Activated CD4-positive, alpha-beta T cell treated with anti-CD3 and anti-CD28 coated beads, Interleukin-2, amount 50 U/mL, for 1 hour (primary cell): ENCODE measurements at regions not wholly inside any gene's neighbourhood (a gene's known extent, or its start where the extent isn't known, plus 50 kb on each side); places are given as distances from the start of the nearest gene placed in this dataset.

Experiments used
- DNase-seq: peaks from one replicate; pipeline ENCODE4 v3.0.0-alpha.2; 2020

DNA sequence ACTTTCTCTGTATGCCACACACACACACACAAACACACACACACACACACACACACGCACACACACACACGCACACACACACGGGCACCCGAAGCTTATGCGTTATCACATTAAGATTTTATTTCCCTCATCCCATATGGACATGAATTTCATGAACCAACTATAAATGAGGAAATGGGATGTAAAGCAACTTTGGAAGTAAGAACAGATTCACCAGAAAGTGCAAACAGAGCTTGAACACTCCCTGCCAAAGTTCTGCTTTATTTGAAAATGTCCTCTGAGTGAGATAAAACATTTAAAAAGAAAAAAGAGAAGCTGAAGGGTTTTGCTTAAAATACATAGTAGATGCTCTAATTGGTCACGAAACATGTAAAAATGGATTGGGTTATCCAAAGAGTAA is 90.4 kb upstream of the OTX2 start:
- DNase-seq = no peak

GRCh38 chr14:56899829-56900228 is 89.5 kb upstream of the OTX2 start:
- DNase-seq = no peak

DNA sequence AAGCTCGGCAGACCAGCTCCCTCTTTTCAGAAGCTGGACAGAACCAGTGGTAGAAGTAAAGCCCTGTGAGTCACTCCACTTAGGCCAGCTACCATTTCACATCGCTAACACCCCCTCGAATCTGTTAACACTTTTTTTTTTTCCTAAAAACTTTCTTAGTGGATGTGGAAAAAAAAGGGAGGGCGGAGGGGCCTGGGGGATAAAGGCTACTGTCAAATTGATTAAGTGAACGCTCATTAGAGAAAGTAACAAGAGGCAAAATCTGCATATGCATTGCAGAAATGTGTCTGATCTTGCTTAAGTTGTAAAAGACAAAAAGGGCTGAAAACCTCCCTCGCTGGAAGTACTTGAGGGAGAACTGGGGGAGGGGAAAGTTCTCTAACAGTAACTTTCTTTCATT is 86.6 kb upstream of the OTX2 start:
- no peak for DNase-seq

DNA sequence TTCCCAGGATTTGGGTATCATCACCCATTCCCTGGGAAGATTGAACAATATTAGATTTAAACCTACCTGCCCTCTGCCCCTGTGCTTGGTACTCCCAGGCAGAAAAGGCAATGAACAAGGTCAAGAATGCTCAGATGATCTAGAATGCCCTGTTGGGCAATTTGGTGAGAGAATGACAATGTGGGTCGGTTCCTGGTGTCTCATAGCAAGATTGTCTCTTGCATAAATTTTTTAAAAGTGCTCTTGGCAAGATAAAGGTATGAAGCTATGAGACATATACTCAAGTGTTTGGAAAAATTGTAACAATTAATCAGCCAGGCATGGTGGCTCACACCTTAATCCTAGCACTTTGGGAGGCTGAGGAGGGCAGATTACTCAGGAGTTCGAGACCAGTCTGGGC is 86.0 kb upstream of the OTX2 start:
- DNase-seq = no peak

GRCh38 chr14:56895154-56895553 is 84.9 kb upstream of the OTX2 start:
- DNase-seq = no peak

DNA sequence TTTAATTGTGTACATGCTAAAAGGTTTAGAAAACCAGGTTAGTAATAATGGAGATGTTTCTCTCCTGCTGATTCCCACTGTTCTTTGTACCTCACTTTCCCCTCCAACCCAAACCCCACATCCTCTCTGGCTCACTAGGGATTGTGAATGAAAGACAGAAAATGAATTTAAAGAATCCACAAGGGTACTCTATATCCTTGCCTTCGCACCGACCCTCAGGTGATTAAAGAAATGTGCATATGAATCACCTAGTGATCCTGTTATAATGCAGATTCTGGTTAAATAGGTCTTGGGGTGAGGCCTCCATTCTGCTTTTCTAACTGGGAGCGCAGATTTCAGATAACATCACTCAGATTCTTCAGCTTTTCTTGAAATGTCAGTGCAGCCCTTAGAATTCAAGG is 84.3 kb upstream of the OTX2 start:
- DNase-seq = no peak

GRCh38 chr14:56892959-56893358 is 82.7 kb upstream of the OTX2 start:
- no peak for DNase-seq

DNA sequence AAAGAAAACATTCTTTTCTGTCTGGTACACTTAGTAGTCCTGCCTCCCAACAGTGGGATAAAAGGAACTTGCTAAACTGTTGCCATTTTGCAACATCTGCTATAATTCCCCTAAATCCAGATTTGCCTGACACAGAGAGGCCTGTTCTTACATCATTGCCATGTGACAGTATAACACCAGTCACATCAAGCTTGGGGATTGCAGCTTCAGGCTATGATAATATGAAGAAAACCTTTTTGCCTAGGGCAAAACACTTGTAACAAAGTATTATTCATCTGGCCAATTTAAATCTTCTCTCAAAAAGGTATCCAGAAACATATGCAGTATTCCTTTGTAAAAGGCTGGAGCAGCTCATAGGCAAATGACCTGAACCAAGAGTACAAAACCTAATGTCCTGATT is 80.9 kb upstream of the OTX2 start:
- DNase-seq = no peak

GRCh38 chr14:56889705-56890104 is 79.4 kb upstream of the OTX2 start:
- DNase-seq = no peak

DNA sequence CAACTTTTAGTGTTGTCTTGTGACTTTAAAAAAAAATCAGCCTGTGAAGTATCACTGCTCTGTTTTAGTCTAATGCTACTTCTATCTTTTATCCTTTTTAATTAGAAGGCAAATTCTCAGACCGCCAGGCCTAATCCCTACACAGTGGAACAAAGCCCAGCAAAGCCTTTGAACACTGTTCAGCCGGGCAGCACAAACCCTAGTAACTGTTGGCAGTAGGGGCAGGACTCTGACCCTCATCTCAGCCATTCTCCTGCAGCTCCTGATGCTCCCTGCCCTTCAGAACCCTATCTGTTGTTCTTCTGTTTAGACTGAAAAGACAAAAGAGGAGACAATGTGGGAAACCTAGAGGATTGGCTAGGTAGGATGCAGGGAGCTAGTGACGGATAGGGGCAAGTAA is 78.0 kb upstream of the OTX2 start:
- no peak for DNase-seq

DNA sequence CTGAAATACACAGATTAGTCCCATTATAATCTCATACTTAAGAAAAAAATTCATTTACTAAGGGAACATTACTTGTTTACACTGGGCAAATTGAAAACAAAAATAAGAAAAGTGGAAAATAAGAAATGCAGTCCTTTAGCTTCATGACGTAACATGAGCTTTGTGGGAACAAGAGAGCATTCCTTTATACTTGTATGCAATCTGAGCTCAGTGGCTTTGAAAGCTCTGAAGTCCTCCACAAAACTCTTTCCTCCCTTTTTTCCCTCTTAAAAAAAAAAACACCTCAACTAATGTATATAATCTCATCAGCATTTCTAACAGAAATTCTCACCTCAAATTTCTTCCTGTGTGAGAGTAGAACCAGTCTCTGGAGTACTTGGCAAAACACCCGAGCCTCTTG is 76.9 kb upstream of the OTX2 start:
- DNase-seq = no peak

DNA sequence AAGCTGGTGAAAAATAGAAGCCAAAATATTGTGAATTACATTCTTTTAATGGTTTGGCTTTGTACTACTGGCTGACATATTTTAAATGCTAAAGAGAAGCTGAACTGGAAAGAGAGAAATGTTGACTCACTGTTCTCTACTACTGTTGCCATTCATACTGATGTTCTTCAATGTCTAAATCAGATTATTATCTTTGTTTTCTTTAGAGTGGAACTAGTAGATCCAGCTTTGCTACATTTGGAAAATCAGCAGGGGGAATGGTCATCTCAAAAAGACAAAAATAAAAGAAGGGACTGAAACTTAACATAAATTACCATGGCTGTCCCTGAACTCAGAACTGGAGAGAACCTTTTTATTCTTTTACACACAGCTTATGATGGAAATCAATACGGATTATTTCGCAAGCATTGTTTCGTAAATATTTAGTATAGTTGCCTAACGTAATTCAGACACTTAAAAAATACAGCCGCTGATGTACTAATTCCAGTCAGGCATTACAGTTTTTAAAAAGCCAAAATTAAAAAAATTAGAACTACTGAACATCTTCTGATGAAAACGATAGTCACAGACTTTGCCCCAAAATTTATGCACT is 76.3 kb upstream of the OTX2 start:
- no peak for DNase-seq

- no peak for DNase-seq
Measured at GRCh38 chr14:56885825-56886224, 75.5 kb upstream of the OTX2 start.

GRCh38 chr14:56884617-56885016 is 74.3 kb upstream of the OTX2 start:
- DNase-seq = no peak

DNA sequence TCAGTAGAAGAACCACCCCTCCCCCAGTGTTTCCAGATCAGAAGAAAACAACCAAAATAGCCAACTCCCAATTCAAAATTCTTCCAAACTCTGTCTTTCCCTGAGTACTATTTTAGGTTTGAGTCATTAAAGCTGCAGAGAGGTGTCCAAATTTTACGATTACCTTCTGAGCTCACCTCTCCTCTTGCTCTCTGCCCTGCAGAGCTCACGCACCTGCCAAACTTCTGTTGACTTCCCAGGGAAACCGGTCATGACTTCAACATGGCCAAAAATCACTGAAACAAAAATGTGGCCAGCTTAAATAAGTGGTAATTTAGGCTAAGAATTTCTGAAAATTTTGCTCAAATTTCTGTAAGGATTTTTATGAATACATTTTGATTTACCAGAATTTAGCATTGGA is 70.9 kb upstream of the OTX2 start:
- DNase-seq = no peak

- no peak for DNase-seq
Measured at GRCh38 chr14:56878766-56879165, 68.5 kb upstream of the OTX2 start.

DNA sequence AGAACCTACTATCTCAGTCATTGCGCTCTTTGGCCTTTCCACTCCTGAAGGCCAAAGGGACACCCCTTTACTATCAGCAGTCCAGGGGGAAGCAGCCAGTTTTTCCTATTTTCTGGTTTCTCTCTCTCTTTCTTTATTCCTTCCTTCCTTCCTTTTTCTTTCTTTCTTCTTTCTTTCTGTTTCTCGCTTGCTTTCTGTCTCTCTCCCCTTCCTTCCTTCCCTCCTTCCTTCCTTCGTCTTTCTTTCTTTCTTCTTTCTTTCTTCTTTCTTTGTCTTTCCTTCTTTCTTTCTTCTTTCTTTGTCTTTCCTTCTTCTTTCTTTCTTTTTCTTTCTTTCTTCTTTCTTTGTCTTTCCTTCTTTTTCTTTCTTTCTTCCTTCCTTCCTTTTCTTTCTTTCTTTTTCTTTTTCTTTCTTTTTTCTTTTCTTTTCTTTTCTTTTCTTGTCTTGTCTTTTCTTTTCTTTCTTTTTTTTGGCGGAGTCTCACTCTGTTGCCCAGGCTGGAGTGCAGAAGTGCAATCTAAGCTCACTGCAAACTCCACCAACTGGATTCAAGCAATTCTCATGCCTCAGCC is 64.9 kb upstream of the OTX2 start:
- no peak for DNase-seq

GRCh38 chr14:56874375-56874774 is 64.1 kb upstream of the OTX2 start:
- no peak for DNase-seq

DNA sequence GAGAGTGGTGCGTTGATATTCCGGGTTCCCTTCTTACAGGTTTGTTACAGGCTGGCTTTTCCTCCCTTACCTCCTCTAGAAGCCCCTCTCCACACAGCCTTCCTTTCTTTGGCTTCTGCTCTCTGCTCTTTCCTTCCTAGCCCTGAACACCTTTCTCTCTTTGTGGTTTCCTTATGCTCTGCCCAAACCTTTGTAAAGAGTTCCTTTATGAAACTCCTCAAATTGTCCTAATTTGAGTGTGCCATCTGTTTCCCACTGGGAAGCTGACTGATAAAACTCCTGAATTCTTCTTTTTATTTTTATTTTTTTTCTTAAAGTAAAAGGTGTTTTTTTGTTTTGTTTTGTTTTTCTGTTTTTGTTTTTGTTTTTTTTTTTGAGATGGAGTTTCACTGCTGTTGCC is 60.1 kb upstream of the OTX2 start:
- DNase-seq = no peak

- DNase-seq = no peak
Measured at GRCh38 chr14:56868660-56869059, 58.4 kb upstream of the OTX2 start.

- DNase-seq = no peak
Measured at GRCh38 chr14:56862836-56863235, 52.6 kb upstream of the OTX2 start.

DNA sequence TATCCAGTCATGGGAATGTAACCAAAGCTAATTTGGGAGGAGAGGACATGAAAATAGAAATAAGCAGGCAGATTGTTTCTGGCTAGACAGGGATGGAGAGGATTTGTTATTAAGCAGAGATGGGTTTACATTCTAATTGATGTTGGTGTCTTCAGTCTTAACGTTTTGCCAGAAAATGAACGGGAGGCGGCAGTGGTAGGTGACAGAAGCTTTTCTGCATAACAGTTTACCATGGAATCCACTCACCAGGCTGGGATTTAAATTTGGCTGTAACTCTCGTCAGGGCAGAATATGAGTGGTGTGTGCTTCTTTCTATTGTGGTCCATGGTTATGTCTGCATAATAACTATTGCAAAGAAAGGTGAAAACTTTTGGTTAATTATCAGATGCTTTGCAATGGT is 50.2 kb upstream of the OTX2 start:
- DNase-seq = no peak
